RPMI8226 (cell line): ENCODE measurements at regions not wholly inside any gene's neighbourhood (a gene's known extent, or its start where the extent isn't known, plus 50 kb on each side); places are given as distances from the start of the nearest gene placed in this dataset.
"Not testable (repeated sequence)": the region's sequence is repeated elsewhere in the genome, so short reads cannot be mapped to it uniquely, and the experiment has no call there.

Experiments
- DNase-seq: peaks from one replicate; pipeline ENCODE4 v3.0.0-alpha.2; 2015

DNA sequence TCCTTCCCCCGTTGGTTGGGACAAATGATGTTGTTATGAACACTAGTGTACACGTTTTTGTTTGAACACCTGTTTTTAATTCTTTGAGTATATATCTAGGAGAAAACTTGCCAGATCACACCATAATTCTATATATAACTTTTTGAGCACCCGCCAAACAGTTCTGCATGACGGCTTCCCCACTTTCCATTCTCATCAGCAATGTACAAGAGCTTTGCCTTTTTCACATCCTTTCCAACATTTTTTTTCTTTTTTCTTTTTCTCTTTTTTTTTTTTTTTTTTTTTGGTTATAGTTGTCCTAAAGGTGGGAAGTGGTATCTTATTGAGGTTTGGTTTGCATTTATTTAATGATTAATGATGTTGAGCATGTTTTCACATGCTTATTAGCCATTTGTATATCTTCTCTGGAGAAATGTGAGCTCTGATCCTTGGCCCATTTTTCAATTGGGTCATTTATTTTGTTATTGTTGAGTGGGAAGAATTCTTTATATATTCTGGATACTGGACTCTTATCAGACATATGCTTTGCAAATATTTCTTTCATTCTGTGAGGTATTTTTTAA, 86.9 kb upstream of the ZC3H15 start:
- peak; percentile 51 for DNase-seq

DNA sequence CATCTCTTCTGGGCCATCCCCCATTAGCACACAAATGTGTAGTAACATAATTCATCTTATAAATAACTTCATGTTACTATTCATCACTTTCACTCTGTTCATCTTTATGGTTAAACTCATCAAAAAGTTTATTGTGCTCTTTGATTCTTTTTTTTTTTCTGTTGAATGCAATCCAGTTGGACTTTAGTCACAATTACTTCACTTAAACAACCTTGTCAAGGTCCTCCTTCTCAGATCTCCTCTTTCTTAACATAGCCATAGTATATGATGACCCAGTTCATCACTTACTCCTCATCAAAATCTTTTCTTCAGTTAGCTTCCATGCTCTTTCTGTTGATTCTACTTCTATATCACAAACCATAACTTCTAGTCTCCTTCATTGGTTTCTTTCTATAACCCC, 80.2 kb upstream of the ZC3H15 start:
- DNase-seq: no peak

DNA sequence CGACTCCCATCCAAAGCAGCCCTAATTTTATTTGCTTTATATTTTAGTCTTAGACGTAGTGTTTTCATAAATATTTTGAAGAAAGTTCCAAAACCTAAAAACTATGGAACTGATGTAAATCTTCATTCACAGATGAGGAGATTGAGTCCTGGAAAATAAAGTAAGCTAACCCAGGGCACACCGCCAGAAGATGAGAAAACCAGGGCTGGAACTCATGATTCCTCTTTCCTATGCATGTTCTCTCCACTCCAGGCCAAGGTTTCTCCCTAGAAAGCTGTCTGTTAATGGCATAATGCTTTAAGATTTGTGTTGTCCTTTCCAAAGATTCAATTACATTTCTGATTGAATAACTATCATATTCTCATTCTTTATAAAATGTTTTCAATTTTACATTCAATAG, 78.4 kb upstream of the ZC3H15 start:
- no peak for DNase-seq

DNA sequence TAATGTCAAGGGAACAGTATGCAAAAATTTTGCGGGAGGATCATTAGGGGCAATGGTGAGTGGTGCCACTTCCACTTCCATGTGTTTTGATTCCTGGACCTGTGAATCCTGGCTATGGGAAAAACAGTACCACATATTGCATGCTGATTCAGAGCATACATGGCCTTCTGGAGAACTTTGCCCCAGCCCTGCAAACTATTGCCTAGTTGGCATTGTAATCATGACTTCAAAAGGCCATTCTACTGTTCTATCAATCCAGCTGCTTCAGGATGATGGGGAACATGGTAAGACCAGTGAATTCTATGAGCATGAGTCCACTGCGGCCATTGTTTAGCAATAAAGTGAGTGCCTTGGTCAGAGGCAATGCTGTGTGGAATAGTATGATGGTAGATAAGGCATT, 75.3 kb upstream of the ZC3H15 start:
- DNase-seq: no peak

DNA sequence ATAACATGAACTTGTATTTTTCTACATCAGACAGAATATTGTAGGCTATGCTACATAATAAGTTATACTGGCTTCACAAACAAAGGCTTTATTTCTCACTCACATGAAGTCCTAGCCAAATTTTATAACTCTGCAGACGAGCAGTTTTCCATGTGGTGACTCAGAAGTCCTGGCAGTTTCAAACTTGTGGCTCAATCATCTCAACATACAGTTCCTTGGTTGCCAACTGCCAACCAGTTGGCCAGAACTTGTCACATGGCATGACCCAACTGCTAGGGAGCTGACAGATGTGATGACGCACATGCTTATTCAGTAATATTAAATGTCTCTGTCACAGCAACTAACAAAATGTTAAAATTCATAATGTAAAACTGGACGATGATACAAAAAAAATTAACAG, 63.8 kb upstream of the ZC3H15 start:
- DNase-seq: no peak

DNA sequence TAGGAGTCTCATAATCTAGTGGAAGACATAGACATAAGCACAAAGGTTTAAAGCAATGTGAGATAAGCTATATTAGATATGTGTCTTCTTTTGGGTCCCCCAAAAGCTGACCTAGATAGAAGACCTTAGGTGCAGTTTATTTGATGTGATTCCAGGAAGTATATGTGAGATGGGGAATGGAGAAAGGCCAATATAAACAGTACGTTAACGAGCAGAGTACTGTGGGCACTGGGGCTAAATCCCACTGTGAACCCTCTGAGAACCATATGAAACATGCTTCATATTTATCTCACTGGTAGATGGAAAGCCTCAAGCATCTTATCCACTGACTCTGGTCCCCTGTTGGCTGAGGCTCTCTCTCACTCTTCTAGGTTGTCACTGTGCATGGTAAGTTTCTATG, 62.6 kb upstream of the ZC3H15 start:
- no peak for DNase-seq

DNA sequence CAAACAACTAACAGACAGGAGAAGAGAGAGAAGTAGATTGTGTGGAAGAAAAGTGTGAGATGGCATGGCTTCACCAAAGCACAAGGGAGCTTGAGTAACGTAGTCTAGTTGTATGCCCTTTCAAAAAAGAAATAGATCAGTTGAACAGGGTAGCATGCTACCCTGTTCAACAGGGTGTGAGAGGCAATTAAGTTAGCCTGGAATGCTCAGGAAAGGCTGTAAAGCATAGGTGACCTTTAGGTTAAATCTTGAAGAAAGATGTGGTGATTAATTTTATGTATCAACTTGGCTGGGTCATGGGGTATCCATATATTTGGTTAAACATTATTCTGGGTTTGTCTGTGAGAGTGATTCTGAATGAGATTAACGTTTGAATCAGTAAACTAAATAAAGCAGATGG, 61.8 kb upstream of the ZC3H15 start:
- no peak for DNase-seq

DNA sequence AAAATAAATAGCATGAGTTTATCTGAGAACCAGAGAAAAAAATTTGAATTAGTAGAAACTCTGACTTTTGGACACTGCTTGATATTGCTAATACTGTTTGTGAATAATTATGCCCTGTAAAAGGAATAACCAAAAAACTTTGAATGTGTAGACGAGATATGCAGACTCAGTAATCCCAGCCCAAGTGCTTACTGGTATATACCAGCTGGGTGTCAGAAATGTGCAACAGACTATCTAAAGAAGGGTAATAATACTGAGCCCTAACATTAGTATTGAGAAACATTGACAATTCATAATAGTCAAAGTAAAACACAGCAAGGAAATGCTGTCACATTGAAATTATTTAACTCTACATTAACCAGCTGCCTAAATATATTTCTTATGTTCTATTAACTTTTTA, 60.5 kb upstream of the ZC3H15 start:
- DNase-seq: no peak

DNA sequence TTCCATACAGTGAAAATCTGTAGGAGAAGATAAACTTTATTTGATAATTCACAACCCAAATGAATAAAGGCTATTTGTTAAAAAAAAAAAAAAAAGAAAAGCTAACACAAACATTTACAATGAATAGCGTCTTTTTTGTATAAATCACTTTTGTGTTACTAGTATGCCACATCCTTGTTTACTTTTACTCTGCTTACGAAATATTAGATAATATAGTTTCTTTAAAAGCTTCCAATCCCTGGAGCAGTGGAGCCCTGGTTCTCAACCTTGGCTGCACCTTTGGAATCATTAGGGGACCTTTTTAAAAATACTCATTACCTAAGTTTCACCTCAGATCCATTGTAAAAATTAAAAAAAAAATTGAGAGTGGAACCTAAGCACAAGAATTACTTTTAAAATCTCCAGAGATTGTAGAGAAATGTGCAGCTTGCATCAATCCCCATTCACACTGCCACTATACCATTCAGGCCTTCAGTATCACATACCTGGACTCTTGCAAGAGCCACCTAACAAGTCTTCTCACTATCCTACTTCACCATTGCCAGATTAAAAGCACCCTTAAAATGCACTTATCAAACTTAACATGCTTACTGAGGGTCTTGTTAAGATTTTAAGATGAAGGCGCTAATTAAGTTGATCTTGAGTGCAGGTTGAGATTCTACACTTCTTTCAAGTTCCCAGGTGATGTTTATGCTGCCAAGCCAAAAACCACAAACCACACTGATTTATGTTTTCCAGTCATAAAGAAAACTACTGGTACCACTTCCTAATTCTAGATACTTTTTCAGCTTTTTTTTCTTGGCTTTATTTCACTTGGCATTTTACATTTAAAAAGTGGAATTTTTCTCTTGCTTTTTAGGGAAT, 59.7 kb upstream of the ZC3H15 start:
- peak; percentile 65 for DNase-seq

DNA sequence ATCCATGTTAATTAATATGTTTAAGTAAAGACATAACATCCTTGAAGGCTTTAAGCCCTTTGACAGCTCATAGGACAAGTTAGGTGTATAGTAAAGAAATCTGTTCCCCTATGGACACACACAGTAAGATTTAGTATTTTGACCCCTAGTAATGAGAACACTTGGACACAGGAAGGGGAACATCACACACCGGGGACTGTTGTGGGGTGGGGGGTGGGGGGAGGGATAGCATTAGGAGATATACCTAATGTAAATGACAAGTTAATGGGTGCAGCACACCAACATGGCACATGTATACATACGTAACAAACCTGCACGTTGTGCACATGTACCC, 59.1 kb upstream of the ZC3H15 start:
- not testable (repeated sequence) for DNase-seq

DNA sequence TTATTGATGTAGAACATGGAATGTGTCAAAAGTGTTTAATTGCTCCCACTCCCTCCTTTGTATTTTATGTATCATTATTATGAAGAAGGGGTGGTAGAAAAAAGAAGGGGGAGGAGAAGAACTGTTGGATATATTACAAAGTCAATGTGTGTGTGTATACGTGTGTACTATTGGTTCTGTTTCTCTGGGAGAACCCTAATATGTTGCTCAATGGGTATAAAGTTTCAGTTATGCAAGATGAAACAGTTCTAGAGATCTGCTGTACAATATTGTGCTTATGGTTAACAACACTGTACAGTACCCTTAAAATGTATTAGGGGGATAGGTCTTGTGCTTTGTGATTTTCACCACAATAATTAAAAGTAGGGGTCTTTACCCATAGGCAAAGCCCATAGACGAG, 58.1 kb upstream of the ZC3H15 start:
- no peak for DNase-seq

DNA sequence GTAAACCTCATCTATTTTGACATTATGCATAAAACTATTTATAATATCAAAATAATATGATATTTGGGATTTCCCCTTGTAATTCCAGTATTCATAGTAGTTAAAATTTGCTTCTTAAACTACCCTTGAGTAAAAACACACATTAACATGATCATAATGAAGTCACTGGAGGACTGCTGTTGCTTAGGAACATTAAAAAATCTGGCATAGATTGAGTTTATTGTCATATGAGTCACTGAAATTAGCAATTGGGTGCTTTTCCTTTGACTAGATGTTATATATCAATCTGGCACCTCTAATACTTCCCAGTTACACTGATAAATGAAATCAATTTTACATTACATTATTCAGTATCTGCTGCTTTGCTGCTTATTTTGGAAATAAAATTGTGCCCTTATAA, 57.0 kb upstream of the ZC3H15 start:
- DNase-seq: no peak

DNA sequence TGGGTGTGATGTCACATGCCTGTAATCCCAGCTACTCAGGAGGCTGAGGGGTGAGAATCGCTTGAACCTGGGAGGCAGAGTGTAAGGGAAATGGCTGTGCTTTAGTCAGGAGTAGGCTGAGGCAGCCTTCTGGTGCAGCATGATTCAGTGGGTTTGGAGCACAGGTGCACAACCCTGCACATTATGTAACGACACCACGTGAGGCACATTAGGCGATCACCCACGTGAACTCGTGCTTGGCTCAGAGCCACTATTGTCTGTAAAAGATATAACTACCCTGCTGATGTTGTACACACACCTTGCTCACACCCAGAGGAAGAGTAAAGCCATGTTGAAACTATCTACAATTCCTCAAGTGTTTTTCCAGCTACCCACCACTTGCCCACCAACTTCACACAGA, 54.8 kb upstream of the ZC3H15 start:
- no peak for DNase-seq

DNA sequence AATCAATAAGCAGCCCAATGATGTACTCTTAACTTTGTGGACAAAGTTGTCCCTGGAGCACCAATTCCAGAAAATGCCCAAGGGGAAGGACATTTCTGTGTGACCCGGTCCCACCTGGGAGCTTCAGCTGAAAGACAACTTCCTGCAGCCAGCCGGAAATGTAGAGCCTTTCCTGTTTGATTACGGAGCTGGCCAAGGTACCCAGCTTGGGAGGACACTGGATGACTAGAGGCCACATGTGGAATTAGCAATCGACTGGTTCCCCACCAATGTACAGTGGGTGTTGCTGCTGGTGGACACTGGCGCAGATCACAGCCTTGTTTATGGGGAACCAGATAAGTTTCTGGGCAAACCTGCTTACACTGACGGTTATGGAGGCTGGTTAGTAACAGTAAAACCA, 53.0 kb upstream of the ZC3H15 start:
- no peak for DNase-seq

DNA sequence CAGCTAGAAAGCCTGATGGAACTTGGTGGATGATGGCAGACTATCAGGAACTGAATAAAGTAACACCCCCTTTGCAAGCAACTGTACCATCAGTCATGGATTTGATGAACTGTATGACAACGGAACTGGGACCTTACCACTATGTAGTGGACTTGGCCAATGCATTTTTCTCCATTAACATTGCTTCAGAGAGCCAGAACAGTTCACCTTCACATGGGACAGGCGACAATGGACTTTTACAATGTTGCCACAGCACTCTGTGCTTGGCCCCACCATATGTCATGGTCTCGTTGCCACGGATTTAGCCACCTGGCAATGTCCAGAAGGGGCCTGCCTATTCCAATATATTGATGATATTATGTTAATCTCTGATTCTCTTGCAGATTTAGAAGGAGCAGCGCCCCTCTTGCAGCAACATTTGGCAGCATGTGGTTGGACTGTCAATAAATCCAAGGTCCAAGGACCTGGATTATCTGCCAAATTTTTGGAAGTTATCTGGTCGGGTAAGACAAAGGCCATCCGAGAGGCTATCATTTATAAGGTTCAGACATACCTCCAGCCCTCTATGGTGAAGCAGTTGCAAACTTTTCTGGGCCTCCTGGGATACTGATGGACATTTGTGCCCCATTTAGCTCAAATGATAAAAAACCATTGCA, 52.2 kb upstream of the ZC3H15 start:
- no peak for DNase-seq
